Peyer's patch (tissue), 4 donors: ENCODE measurements at regions not wholly inside any gene's neighbourhood (a gene's known extent, or its start where the extent isn't known, plus 50 kb on each side); places are given as distances from the start of the nearest gene placed in this dataset.

Source experiments
- DNase-seq, 3 donors: peaks; one replicate each; pipeline ENCODE4 v3.0.0-alpha.2; 2017 to 2019
- H3K27ac ChIP-seq, 4 donors: fragments of 200-600 bp; sonication (generic); one replicate each; pipeline ENCODE4 v1.5.1; 2016 to 2019
- H3K27me3 ChIP-seq, 2 donors: fragments of 200-600 bp; sonication (generic); one replicate each; pipeline ENCODE4 v1.5.1; 2019
- H3K36me3 ChIP-seq, 3 donors: fragments of 200-600 bp; sonication (generic); one replicate each; pipeline ENCODE4 v1.5.1; 2016 to 2019
- H3K4me1 ChIP-seq, 4 donors: fragments of 200-600 bp; sonication (generic); one replicate each; pipeline ENCODE4 v1.5.1; 2016 to 2019
- H3K4me3 ChIP-seq, 4 donors: fragments of 200-600 bp; sonication (generic); 1 replicate in 3 of 4; 2 replicates in 1 of 4; pipeline ENCODE4 v1.5.1; 2016 to 2019; ENCODE audit warnings: mild to moderate bottlenecking in 1 of 4
- H3K9me3 ChIP-seq, 4 donors: fragments of 200-600 bp; sonication (generic); one replicate each; pipeline ENCODE4 v1.5.1; 2016 to 2019; ENCODE audit warnings: mild to moderate bottlenecking in 1 of 4
- CTCF ChIP-seq, 6 experiments: fragments of 450-650 bp in 4 of 6; fragments of 200-600 bp in 2 of 6; sonication (generic) in 1 of 6; IDR thresholded peaks; one replicate each; pipeline ENCODE4 v1.5.1; 2017 to 2019; ENCODE audit warnings: antibody characterized with exemption in 6 of 6, mild to moderate bottlenecking in 3 of 6, moderate library complexity in 1 of 6
- POLR2A ChIP-seq, 2 donors: fragments of 450-650 bp; IDR thresholded peaks; one replicate each; pipeline ENCODE4 v1.5.1; 2017; ENCODE audit warnings: antibody characterized with exemption in 2 of 2, mild to moderate bottlenecking in 2 of 2, moderate library complexity in 2 of 2

- Histone ChIP-seq H3K27me3 (no peaks in the 10 kb centered on the region), H3K4me3 (no peak overlapping the region), H3K9me3 (no peaks in the 10 kb centered on the region), H3K36me3 (no peaks in the 10 kb centered on the region), H3K4me1 (no peaks in the 10 kb centered on the region), H3K27ac (no peak overlapping the region)
- DNase-seq: no peak
- TF ChIP-seq POLR2A (IDR thresholded peaks at IDR 0.05) (no peak), CTCF (IDR thresholded peaks at IDR 0.05) (no peak)
Observed at GRCh38 chr16:13436641-13437412, 483.1 kb upstream of the ERCC4 start.

GRCh38 chr16:13437413-13437795 lies 482.6 kb upstream of the ERCC4 start:
- H3K4me3 ChIP-seq: no peak overlapping the region
- no peaks in the 10 kb centered on the region for H3K9me3 ChIP-seq
- no peaks in the 10 kb centered on the region for H3K36me3 ChIP-seq
- no peak for TF ChIP-seq CTCF (IDR thresholded peaks at IDR 0.05)
- TF ChIP-seq POLR2A (IDR thresholded peaks at IDR 0.05): no peak
- DNase-seq: no peak
- no peaks in the 10 kb centered on the region for H3K27me3 ChIP-seq
- H3K4me1 ChIP-seq: no peaks in the 10 kb centered on the region
- no peak overlapping the region for H3K27ac ChIP-seq

- no peaks in the 10 kb centered on the region for H3K27me3 ChIP-seq
- no peak for DNase-seq
- H3K4me1 ChIP-seq: no peaks in the 10 kb centered on the region
- no peak overlapping the region for H3K4me3 ChIP-seq
- no peak for TF ChIP-seq POLR2A (IDR thresholded peaks at IDR 0.05)
- TF ChIP-seq CTCF (IDR thresholded peaks at IDR 0.05): no peak
- no peaks in the 10 kb centered on the region for H3K36me3 ChIP-seq
- H3K9me3 ChIP-seq: no peaks in the 10 kb centered on the region
- H3K27ac ChIP-seq: no peak overlapping the region
Observed at GRCh38 chr16:13438064-13438463, 481.9 kb upstream of the ERCC4 start.

- no peaks in the 10 kb centered on the region for H3K36me3 ChIP-seq
- no peaks in the 10 kb centered on the region for H3K4me1 ChIP-seq
- no peak for DNase-seq
- no peaks in the 10 kb centered on the region for H3K9me3 ChIP-seq
- no peaks in the 10 kb centered on the region for H3K27me3 ChIP-seq
- no peak overlapping the region for H3K4me3 ChIP-seq
- H3K27ac ChIP-seq: no peak overlapping the region
- TF ChIP-seq CTCF (IDR thresholded peaks at IDR 0.05) (no peak), POLR2A (IDR thresholded peaks at IDR 0.05) (no peak)
Observed at GRCh38 chr16:13439766-13440165, 480.2 kb upstream of the ERCC4 start.

GRCh38 chr16:13441675-13442074 lies 478.3 kb upstream of the ERCC4 start:
- H3K36me3 ChIP-seq: no peaks in the 10 kb centered on the region
- no peak for TF ChIP-seq CTCF (IDR thresholded peaks at IDR 0.05)
- no peak for TF ChIP-seq POLR2A (IDR thresholded peaks at IDR 0.05)
- no peak for DNase-seq
- H3K9me3 ChIP-seq: no peaks in the 10 kb centered on the region
- no peaks in the 10 kb centered on the region for H3K27me3 ChIP-seq
- no peak overlapping the region for H3K27ac ChIP-seq
- no peaks in the 10 kb centered on the region for H3K4me1 ChIP-seq
- no peak overlapping the region for H3K4me3 ChIP-seq

GRCh38 chr16:13448346-13448745 lies 471.6 kb upstream of the ERCC4 start:
- H3K4me3 ChIP-seq: no peak overlapping the region
- no peak for DNase-seq
- TF ChIP-seq CTCF (IDR thresholded peaks at IDR 0.05): no peak
- H3K27ac ChIP-seq: no peak overlapping the region
- no peaks in the 10 kb centered on the region for H3K4me1 ChIP-seq
- no peaks in the 10 kb centered on the region for H3K27me3 ChIP-seq
- H3K9me3 ChIP-seq: no peaks in the 10 kb centered on the region
- no peaks in the 10 kb centered on the region for H3K36me3 ChIP-seq
